ENCODE measurements at regions not wholly inside any gene's neighbourhood (a gene's known extent, or its start where the extent isn't known, plus 50 kb on each side); places are given as distances from the start of the nearest gene placed in this dataset.

DNA sequence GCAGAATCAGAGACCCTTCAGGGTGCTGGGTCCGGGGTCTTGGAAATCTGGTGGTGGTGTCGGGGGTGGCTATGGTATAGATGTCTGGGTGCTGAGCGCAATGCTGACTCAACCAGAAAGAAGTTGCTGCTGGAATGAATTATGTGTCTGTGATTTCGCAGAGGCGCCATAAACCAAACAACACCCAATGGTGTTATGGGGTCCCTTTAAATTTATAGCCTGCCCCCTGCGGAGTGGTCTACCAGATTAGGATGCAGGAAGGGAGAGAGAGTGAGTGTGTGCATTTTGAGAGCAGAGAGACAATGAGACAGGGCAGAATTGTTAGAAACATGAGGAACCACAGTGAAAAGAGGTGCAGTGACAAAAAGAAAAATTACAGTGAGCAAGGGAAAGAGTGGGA, 100.7 kb upstream of the CDH11 start:
- POLR2A ChIA-PET (ENCODE audit: unreplicated experiment): no interaction called here
- no peaks in the 10 kb centered on the region for H3K9me3 ChIP-seq (ENCODE audit: control insufficient read depth, insufficient read depth, low read length)
- no peak overlapping the region for H2AK5ac ChIP-seq (ENCODE audit: low read depth, low read length)
- TF ChIP-seq ELK1 (IDR thresholded peaks at IDR 0.05; ENCODE audit: borderline replicate concordance, low read depth, low read length) (no peak), NFE2L2 (IDR thresholded peaks at IDR 0.05; ENCODE audit: low read depth, low read length) (no peak), CHD1 (IDR thresholded peaks at IDR 0.05; ENCODE audit: low read depth, low read length) (no peak)
- TF ChIP-seq, protein P1, sequence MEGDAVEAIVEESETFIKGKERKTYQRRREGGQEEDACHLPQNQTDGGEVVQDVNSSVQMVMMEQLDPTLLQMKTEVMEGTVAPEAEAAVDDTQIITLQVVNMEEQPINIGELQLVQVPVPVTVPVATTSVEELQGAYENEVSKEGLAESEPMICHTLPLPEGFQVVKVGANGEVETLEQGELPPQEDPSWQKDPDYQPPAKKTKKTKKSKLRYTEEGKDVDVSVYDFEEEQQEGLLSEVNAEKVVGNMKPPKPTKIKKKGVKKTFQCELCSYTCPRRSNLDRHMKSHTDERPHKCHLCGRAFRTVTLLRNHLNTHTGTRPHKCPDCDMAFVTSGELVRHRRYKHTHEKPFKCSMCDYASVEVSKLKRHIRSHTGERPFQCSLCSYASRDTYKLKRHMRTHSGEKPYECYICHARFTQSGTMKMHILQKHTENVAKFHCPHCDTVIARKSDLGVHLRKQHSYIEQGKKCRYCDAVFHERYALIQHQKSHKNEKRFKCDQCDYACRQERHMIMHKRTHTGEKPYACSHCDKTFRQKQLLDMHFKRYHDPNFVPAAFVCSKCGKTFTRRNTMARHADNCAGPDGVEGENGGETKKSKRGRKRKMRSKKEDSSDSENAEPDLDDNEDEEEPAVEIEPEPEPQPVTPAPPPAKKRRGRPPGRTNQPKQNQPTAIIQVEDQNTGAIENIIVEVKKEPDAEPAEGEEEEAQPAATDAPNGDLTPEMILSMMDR (conservative IDR thresholded peaks at IDR 0.05; ENCODE audit: low read depth, low read length): no peak
- dilution Hi-C loops (cut with HindIII; ENCODE audit: low sequenced_read_pairs, unreplicated experiment) (no loop called here), in situ Hi-C loops (cut with MboI; ENCODE audit: low sequenced_read_pairs) (no loop called here), intact Hi-C loops (cut with micrococcal nuclease) (no loop called here)
- H3K4me1 ChIP-seq (ENCODE audit: control insufficient read depth, insufficient read depth, low read length): no peaks in the 10 kb centered on the region
- no peak overlapping the region for H3K27ac ChIP-seq (ENCODE audit: insufficient read depth, low read length)
- H2AFZ ChIP-seq (replicated peaks; ENCODE audit: low read length, poor library complexity): peak overlapping the region; percentile 21
- H2BK20ac ChIP-seq (ENCODE audit: low read depth, low read length): no peak overlapping the region
- H2AK9ac ChIP-seq (replicated peaks; ENCODE audit: low read depth, low read length, poor library complexity): no peak overlapping the region
- no peak overlapping the region for H2BK120ac ChIP-seq (ENCODE audit: low read depth, low read length)
- CTCF ChIA-PET: interaction anchor here (0.6 to 0.9 kb wide), 2 partner anchors 13 kb away, joined by 3 to 4 read pairs; no protein-coding TSS in a partner anchor
- H3K36me3 ChIP-seq (ENCODE audit: control insufficient read depth, insufficient read depth, low read length): no peaks in the 10 kb centered on the region
- H3K4me3 ChIP-seq (ENCODE audit: insufficient read depth, low read depth, low read length): no peak overlapping the region
- H2BK5ac ChIP-seq (ENCODE audit: low read depth, low read length, poor library complexity, severe bottlenecking): no peak overlapping the region
- no peak overlapping the region for H3K23ac ChIP-seq (ENCODE audit: low read depth, low read length)
- DNase-seq (no peak), ATAC-seq (ENCODE audit: low read depth) (no peak)
- no peak overlapping the region for H2BK15ac ChIP-seq (ENCODE audit: low read depth, low read length)
- H4K91ac ChIP-seq (ENCODE audit: insufficient read depth, low read depth, low read length): no peak overlapping the region
- peak overlapping the region in 1 of 2 experiments; percentile 40; a peak in 1 of 4 replicates for H4K8ac ChIP-seq (ENCODE audit: low read depth in 2 of 2, low read length in 2 of 2)
- no peak overlapping the region for H3K9ac ChIP-seq (ENCODE audit: low read depth, low read length)
- no peaks in the 10 kb centered on the region for H4K20me1 ChIP-seq (ENCODE audit: insufficient read depth, low read length)
- no peak overlapping the region for H3K18ac ChIP-seq (ENCODE audit: low read depth, low read length)
- no peaks in the 10 kb centered on the region; the same call in 1 of the 2 replicates for H3K27me3 ChIP-seq (ENCODE audit: control insufficient read depth, insufficient read depth, low read length)
- no peaks in the 10 kb centered on the region for H3K79me1 ChIP-seq (ENCODE audit: low read depth in 1 of 2, low read length in 2 of 2)
- H4K5ac ChIP-seq (ENCODE audit: low read depth, low read length): no peak overlapping the region
- no peaks in the 10 kb centered on the region for H3K9me1 ChIP-seq (ENCODE audit: insufficient read depth, low read length)
- no TSS peak for BruUV-seq (replicated peaks)
- H3K14ac ChIP-seq (replicated peaks; ENCODE audit: low read depth, low read length): no peak overlapping the region
- 20% methylated on average over 1 of the region's 6 CpGs; no CpG with 5 or more reads in 1 of the 2 experiments for WGBS, 2 experiments (ENCODE audit: extremely low coverage in 2 of 2, insufficient read length in 1 of 2)
- no peak overlapping the region for H3K4me2 ChIP-seq (ENCODE audit: low read depth, low read length)
- no peak overlapping the region for H3K56ac ChIP-seq (ENCODE audit: extremely low read depth, insufficient read depth, low read length)
- peak overlapping the region; percentile 27; the same call in 1 of the 2 replicates for H3K4ac ChIP-seq (ENCODE audit: low read depth, low read length)
